CD8-positive, alpha-beta memory T cell (primary cell): ENCODE measurements at regions not wholly inside any gene's neighbourhood (a gene's known extent, or its start where the extent isn't known, plus 50 kb on each side); places are given as distances from the start of the nearest gene placed in this dataset.
A peak's percentile ranks its signal among the peaks of the same experiment; 100 is the strongest.

Experiments
- CTCF ChIA-PET: fragments of 350-600 bp; sonication (Branson Sonifier 250); formaldehyde crosslinking; loops from one replicate; lab custom pipeline; 2021; ENCODE audit warnings: antibody characterized with exemption; lab: Charles Lee
- POLR2A ChIA-PET: fragments of 350-600 bp; sonication (Branson Sonifier 250); formaldehyde crosslinking; loops from one replicate; lab custom pipeline; 2021; ENCODE audit warnings: antibody characterized with exemption; lab: Charles Lee
- DNase-seq, 5 donors: peaks; one replicate each; pipeline versions ENCODE4 v3.0.0 to v3.0.0-alpha.2; 2020 to 2022; ENCODE audit warnings: mixed read lengths in 1 of 5
- H3K27ac ChIP-seq: one replicate; pipeline ENCODE4 v1.7.0; 2013; ENCODE audit warnings: low read depth, mild to moderate bottlenecking, low read length, moderate library complexity
- H3K27me3 ChIP-seq: 2 replicates; pipeline ENCODE4 v1.7.0; 2013; ENCODE audit warnings: low read length, mild to moderate bottlenecking; ENCODE audit not compliant: insufficient read depth, poor library complexity, severe bottlenecking
- H3K36me3 ChIP-seq: 2 replicates; pipeline ENCODE4 v1.7.0; 2013; ENCODE audit warnings: mild to moderate bottlenecking, low read length, moderate library complexity; ENCODE audit not compliant: insufficient read depth
- H3K4me1 ChIP-seq: 2 replicates; pipeline ENCODE4 v1.7.0; 2013; ENCODE audit warnings: mild to moderate bottlenecking, low read length, moderate library complexity; ENCODE audit not compliant: insufficient read depth
- H3K4me3 ChIP-seq: 2 replicates; pipeline ENCODE4 v1.7.0; 2013; ENCODE audit warnings: mild to moderate bottlenecking, low read length
- H3K9me3 ChIP-seq: 2 replicates; pipeline ENCODE4 v1.7.0; 2013; ENCODE audit warnings: mild to moderate bottlenecking, low read length
- H3K27ac Mint-ChIP-seq, 8 donors: one replicate each; pipeline ENCODE4 v1.8.0; 2020 to 2021; ENCODE audit warnings: mixed read lengths in 8 of 8, mild to moderate bottlenecking in 6 of 8, inconsistent platforms in 3 of 8, moderate library complexity in 3 of 8
- H3K27me3 Mint-ChIP-seq, 2 donors: one replicate each; pipeline ENCODE4 v1.8.0; 2020 to 2021; ENCODE audit warnings: mixed read lengths in 2 of 2, mild to moderate bottlenecking in 1 of 2, moderate library complexity in 1 of 2
- H3K36me3 Mint-ChIP-seq, 3 donors: one replicate each; pipeline ENCODE4 v1.8.0; 2020 to 2021; ENCODE audit warnings: mixed read lengths in 3 of 3, inconsistent platforms in 1 of 3, mild to moderate bottlenecking in 1 of 3
- H3K4me1 Mint-ChIP-seq, 3 donors: one replicate each; pipeline ENCODE4 v1.8.0; 2020 to 2021; ENCODE audit warnings: mixed read lengths in 3 of 3, inconsistent platforms in 1 of 3, mild to moderate bottlenecking in 1 of 3
- H3K4me3 Mint-ChIP-seq, 7 donors: one replicate each; pipeline ENCODE4 v1.8.0; 2020 to 2021; ENCODE audit warnings: mixed read lengths in 7 of 7, mild to moderate bottlenecking in 6 of 7, moderate library complexity in 4 of 7, inconsistent platforms in 2 of 7
- H3K9me3 Mint-ChIP-seq, 5 donors: one replicate each; pipeline ENCODE4 v1.8.0; 2020 to 2022; ENCODE audit warnings: mixed read lengths in 5 of 5, mild to moderate bottlenecking in 3 of 5, moderate library complexity in 2 of 5, inconsistent platforms in 1 of 5

DNA sequence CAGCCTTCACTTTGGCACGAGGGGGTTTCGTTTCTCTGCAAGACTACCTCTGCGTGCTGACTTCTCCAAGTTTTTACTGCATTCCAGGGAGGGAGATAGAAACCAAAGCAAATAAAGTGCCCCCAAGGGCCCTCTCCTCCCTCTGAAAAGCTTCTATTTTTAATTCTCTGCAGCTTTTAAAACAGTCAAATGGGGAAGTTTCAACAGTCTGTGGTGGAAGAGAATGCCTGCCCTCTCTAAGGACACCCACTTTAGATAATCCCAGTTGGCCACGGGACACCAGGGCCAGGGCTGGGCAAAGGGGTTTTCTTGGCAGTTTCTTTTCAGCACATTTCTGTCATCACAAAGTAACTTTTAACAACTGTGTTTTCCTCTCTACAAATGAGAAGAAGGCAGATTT lies 386.7 kb upstream of the NPVF start:
- POLR2A ChIA-PET: no interaction called here
- no peak for DNase-seq
- H3K36me3 Mint-ChIP-seq: no peaks in the 10 kb centered on the region
- Histone ChIP-seq H3K27me3 (no peaks in the 10 kb centered on the region), H3K9me3 (no peaks in the 10 kb centered on the region), H3K4me1 (peaks cover 7% of the 10 kb centered on the region), H3K36me3 (no peaks in the 10 kb centered on the region), H3K4me3 (no peak overlapping the region), H3K27ac (no peak overlapping the region)
- CTCF ChIA-PET: interaction anchor here (1.1 kb wide), 1 partner anchor 36 kb away, joined by 3 read pairs; no protein-coding TSS in a partner anchor
- no peak overlapping the region for H3K27ac Mint-ChIP-seq
- no peak overlapping the region for H3K4me3 Mint-ChIP-seq
- H3K9me3 Mint-ChIP-seq: peaks cover 0 to 3% (median 0%) of the 10 kb centered on the region in 5 donors
- peaks cover 0 to 4% of the 10 kb centered on the region in 2 donors for H3K27me3 Mint-ChIP-seq
- H3K4me1 Mint-ChIP-seq: peaks cover 3 to 9% (median 3%) of the 10 kb centered on the region in 3 donors

DNA sequence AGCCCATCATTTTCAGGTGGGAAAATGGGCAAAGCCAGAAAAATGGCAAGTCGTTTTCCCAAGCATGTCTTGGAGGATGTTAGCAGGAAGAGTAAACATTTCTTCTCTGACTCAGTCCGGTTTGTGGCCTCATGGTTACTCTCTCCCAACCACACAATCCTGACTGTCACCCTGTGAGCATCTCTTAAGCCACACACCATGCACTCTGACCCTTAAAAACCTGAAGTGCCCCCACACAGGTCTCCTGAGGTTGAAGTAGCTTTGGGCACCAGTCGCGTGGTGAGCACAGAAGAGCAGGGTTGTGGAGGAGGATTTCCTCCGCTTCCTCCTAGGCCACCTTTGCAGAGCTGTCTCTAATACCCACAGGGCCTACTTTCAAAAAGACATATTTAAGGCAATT lies 387.3 kb upstream of the NPVF start:
- Histone ChIP-seq H3K4me3 (no peak overlapping the region), H3K4me1 (peaks cover 11% of the 10 kb centered on the region), H3K27me3 (no peaks in the 10 kb centered on the region), H3K27ac (no peak overlapping the region), H3K9me3 (no peaks in the 10 kb centered on the region), H3K36me3 (no peaks in the 10 kb centered on the region)
- peaks cover 0 to 3% (median 0%) of the 10 kb centered on the region in 5 donors for H3K9me3 Mint-ChIP-seq
- no peaks in the 10 kb centered on the region for H3K36me3 Mint-ChIP-seq
- DNase-seq: no peak
- peaks cover 0 to 4% of the 10 kb centered on the region in 2 donors for H3K27me3 Mint-ChIP-seq
- no peak overlapping the region for H3K4me3 Mint-ChIP-seq
- CTCF ChIA-PET: interaction anchor here (1.1 kb wide), 1 partner anchor 37 kb away, joined by 3 read pairs; no protein-coding TSS in a partner anchor
- peaks cover 9 to 15% (median 9%) of the 10 kb centered on the region in 3 donors for H3K4me1 Mint-ChIP-seq
- no peak overlapping the region for H3K27ac Mint-ChIP-seq
- POLR2A ChIA-PET: no interaction called here

GRCh38 chr7:25617214-25617613 lies 388.9 kb upstream of the NPVF start:
- POLR2A ChIA-PET: no interaction called here
- H3K36me3 Mint-ChIP-seq: no peaks in the 10 kb centered on the region
- peaks cover 14 to 21% (median 14%) of the 10 kb centered on the region in 3 donors for H3K4me1 Mint-ChIP-seq
- no peak overlapping the region for H3K4me3 Mint-ChIP-seq
- H3K4me3 ChIP-seq: no peak overlapping the region
- no peaks in the 10 kb centered on the region for H3K9me3 ChIP-seq
- no peaks in the 10 kb centered on the region for H3K27me3 ChIP-seq
- peaks cover 0 to 4% of the 10 kb centered on the region in 2 donors for H3K27me3 Mint-ChIP-seq
- CTCF ChIA-PET: no interaction called here
- H3K9me3 Mint-ChIP-seq: no peaks in the 10 kb centered on the region
- DNase-seq: no peak
- no peak overlapping the region for H3K27ac Mint-ChIP-seq
- no peaks in the 10 kb centered on the region for H3K36me3 ChIP-seq
- H3K27ac ChIP-seq: no peak overlapping the region
- peaks cover 21% of the 10 kb centered on the region for H3K4me1 ChIP-seq

DNA sequence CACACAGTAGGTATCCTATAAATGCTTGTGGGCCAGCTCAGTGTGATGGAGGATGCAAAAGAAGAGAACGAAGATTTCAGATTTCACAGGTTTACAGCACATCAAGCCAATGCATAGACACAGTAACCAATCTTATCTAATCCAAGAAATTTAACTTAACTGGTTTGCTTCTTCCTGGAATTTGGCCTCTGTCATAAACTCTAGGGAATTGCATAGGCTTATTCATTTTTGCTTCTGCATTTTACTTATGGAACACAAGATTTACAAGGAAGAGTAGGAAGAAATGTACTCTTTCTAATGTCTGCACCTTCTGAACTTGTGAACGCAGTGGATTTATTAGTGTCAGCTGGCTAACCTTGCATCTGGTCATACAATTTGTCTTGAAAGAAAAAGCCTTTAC lies 389.4 kb upstream of the NPVF start:
- no peaks in the 10 kb centered on the region for H3K27me3 ChIP-seq
- no peaks in the 10 kb centered on the region for H3K9me3 ChIP-seq
- no peak overlapping the region for H3K4me3 ChIP-seq
- CTCF ChIA-PET: no interaction called here
- no peak overlapping the region for H3K27ac ChIP-seq
- no peak for DNase-seq
- Mint-ChIP-seq H3K9me3 (no peaks in the 10 kb centered on the region), H3K36me3 (no peaks in the 10 kb centered on the region), H3K27me3 (peaks cover 0 to 4% of the 10 kb centered on the region in 2 donors), H3K4me1 (peaks cover 14 to 21% (median 14%) of the 10 kb centered on the region in 3 donors), H3K27ac (no peak overlapping the region), H3K4me3 (no peak overlapping the region)
- H3K36me3 ChIP-seq: no peaks in the 10 kb centered on the region
- POLR2A ChIA-PET: no interaction called here
- peaks cover 21% of the 10 kb centered on the region for H3K4me1 ChIP-seq

DNA sequence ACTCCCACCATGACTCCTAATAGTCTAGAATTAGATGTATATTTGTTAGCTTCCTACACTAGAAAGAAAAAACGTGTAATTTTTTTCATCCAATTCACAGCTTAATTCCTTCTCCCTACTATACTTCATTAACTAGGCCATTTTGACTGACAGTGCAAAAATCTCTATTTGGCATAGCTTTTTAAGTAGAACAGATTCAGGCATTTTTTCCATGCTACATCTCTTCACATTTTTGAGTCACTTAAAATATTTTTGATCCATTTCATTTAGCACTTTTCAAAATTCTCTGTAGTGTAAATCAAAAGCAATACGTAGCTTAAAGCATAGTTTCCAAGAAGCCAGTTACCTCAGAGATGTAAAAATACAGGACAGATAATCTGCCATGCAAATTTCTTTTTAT lies 391.1 kb upstream of the NPVF start:
- H3K27me3 Mint-ChIP-seq: peaks cover 0 to 3% of the 10 kb centered on the region in 2 donors
- H3K27ac Mint-ChIP-seq: peak overlapping the region in 1 of 8 donors; percentile 46
- ChIA-PET POLR2A (no interaction called here), CTCF (no interaction called here)
- H3K36me3 ChIP-seq: no peaks in the 10 kb centered on the region
- H3K36me3 Mint-ChIP-seq: no peaks in the 10 kb centered on the region
- H3K4me3 Mint-ChIP-seq: no peak overlapping the region
- no peak overlapping the region for H3K4me3 ChIP-seq
- H3K27ac ChIP-seq: no peak overlapping the region
- H3K4me1 Mint-ChIP-seq: peaks cover 14 to 21% (median 14%) of the 10 kb centered on the region in 3 donors
- H3K9me3 Mint-ChIP-seq: no peaks in the 10 kb centered on the region
- no peak for DNase-seq
- peaks cover 21% of the 10 kb centered on the region for H3K4me1 ChIP-seq
- H3K9me3 ChIP-seq: no peaks in the 10 kb centered on the region
- no peaks in the 10 kb centered on the region for H3K27me3 ChIP-seq

- Mint-ChIP-seq H3K9me3 (no peaks in the 10 kb centered on the region), H3K4me3 (peak overlapping the region in 5 of 7 donors; percentile 37 to 77 (median 42)), H3K27ac (peak overlapping the region in 5 of 8 donors; percentile 22 to 68 (median 47)), H3K27me3 (peaks cover under 1 to 3% of the 10 kb centered on the region in 2 donors), H3K4me1 (peaks cover 14 to 21% (median 14%) of the 10 kb centered on the region in 3 donors), H3K36me3 (no peaks in the 10 kb centered on the region)
- H3K4me3 ChIP-seq: peak overlapping the region; percentile 2
- POLR2A ChIA-PET: no interaction called here
- peak in 1 of 5 donors; percentile 48 for DNase-seq
- H3K4me1 ChIP-seq: peaks cover 21% of the 10 kb centered on the region
- H3K27ac ChIP-seq: no peak overlapping the region
- CTCF ChIA-PET: no interaction called here
- H3K36me3 ChIP-seq: no peaks in the 10 kb centered on the region
- no peaks in the 10 kb centered on the region for H3K9me3 ChIP-seq
- H3K27me3 ChIP-seq: no peaks in the 10 kb centered on the region
Observed at GRCh38 chr7:25619963-25620799, 391.9 kb upstream of the NPVF start.

DNA sequence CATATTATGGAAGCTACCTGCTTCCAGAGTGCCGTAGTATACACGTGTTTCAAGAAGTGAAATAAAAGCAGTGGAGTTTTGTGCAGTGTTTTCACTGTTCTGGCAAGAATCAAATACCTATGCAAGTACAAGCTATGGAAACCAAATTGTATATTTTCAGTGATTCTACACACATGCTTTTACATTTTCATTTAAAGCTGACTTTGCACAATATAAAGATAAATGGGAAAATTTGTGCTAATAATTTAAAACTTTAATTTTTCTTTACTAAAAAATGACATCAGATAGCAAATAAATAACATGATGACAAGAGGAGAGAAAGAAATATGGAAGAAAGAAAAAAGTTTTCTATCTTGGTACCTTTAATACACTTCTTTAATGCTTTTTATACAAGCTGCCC lies 393.7 kb upstream of the NPVF start:
- peaks cover 21% of the 10 kb centered on the region for H3K4me1 ChIP-seq
- Mint-ChIP-seq H3K4me3 (no peak overlapping the region), H3K27me3 (peaks cover 0 to 4% of the 10 kb centered on the region in 2 donors), H3K9me3 (no peaks in the 10 kb centered on the region), H3K4me1 (peaks cover 14 to 21% (median 14%) of the 10 kb centered on the region in 3 donors), H3K36me3 (no peaks in the 10 kb centered on the region), H3K27ac (no peak overlapping the region)
- no peaks in the 10 kb centered on the region for H3K27me3 ChIP-seq
- POLR2A ChIA-PET: no interaction called here
- no peaks in the 10 kb centered on the region for H3K36me3 ChIP-seq
- no peak overlapping the region for H3K27ac ChIP-seq
- CTCF ChIA-PET: no interaction called here
- no peak overlapping the region for H3K4me3 ChIP-seq
- DNase-seq: no peak
- no peaks in the 10 kb centered on the region for H3K9me3 ChIP-seq

- ChIA-PET POLR2A (interaction anchor here (0.5 kb wide), 1 partner anchor 445 kb away, joined by 9 read pairs; no protein-coding TSS in a partner anchor), CTCF (no interaction called here)
- DNase-seq: no peak
- Histone ChIP-seq H3K27ac (no peak overlapping the region), H3K4me1 (peaks cover 21% of the 10 kb centered on the region), H3K27me3 (no peaks in the 10 kb centered on the region), H3K4me3 (no peak overlapping the region), H3K36me3 (no peaks in the 10 kb centered on the region), H3K9me3 (no peaks in the 10 kb centered on the region)
- Mint-ChIP-seq H3K36me3 (no peaks in the 10 kb centered on the region), H3K4me3 (no peak overlapping the region), H3K27ac (no peak overlapping the region), H3K9me3 (no peaks in the 10 kb centered on the region), H3K27me3 (peaks cover 0 to 4% of the 10 kb centered on the region in 2 donors), H3K4me1 (peaks cover 14 to 21% (median 14%) of the 10 kb centered on the region in 3 donors)
Observed at GRCh38 chr7:25622695-25623094, 394.4 kb upstream of the NPVF start.
